Fibroblast of skin of right biceps (primary cell): ENCODE measurements at regions not wholly inside any gene's neighbourhood (a gene's known extent, or its start where the extent isn't known, plus 50 kb on each side); places are given as distances from the start of the nearest gene placed in this dataset.
"Not testable (repeated sequence)": the region's sequence is repeated elsewhere in the genome, so short reads cannot be mapped to it uniquely, and the experiment has no call there.

Experiments used
- DNase-seq: peaks from one replicate; pipeline ENCODE4 v3.0.0-alpha.2; 2013

DNA sequence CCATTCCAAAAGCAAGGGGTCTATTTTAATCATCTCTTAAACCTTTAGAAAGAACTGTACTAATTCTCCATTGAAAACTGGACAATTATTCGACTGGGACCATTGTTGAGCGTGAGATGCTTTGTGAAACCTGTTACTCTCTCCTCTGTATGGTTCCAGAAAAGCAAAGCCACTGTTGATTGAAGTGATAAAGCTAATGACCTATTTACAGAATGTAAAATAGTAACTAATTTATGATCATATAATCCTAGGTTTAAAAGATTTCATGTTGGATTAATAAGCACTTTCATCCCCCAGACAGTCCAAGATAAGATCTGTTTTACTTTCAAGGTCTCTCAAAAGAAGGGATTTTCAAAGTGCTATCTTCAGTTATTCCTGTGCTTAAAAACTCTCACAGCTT is 614.5 kb downstream of the TMA16 start:
- DNase-seq = no peak

DNA sequence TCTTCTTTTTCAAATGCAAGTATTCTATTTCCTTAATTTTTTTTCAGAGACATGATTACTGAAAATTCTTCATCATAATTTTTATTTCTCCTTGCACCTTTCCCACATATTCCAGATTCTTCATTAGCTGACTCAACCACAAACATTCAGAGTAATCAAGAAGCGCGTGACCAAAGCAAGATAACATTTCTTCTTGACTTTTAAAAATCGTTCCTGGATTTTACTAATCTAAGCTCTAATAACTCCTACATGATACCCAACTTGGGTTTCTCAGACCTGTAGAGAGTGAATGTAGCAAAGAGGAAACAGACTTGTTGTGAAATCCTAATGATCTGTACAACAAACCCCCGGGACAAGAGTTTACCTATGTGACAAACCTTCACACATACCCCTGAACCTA is 615.0 kb downstream of the TMA16 start:
- DNase-seq = no peak

DNA sequence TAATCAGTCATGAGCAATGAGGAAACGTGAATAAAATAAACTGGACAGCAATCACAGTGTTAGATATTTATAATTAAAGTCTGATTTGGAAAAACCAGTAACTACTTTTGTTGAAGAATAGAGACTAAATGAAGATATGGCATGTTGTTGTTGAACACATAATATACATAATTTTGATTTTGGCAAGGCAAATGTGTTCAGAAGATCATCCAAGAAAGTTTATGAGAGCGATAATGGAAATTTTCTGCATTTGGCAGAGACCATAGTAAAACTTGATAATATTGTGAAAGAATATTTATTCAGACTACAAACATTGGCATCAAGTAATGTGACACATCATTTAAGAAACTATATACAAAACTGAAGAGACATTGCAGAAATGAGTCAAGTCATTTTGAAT is 620.7 kb downstream of the TMA16 start:
- DNase-seq = no peak

DNA sequence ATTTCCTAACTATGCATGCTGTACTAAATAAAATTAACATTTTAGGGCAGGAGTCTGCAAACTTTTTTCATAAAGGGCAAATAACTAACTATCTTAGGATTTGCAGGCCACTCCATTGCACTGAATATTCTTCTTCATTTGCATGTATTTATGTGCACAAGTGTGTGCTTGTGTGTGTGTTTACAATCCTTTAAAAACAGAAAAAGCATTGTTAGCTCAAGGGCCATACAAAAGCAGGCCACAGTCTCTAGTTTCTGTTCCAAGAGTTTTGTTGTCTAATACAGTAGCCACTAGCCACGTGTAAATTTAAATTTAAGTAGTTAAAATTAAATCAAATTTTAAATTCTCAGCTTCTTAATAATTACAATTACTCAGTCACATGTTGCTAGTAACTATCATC is 621.8 kb downstream of the TMA16 start:
- DNase-seq = no peak

DNA sequence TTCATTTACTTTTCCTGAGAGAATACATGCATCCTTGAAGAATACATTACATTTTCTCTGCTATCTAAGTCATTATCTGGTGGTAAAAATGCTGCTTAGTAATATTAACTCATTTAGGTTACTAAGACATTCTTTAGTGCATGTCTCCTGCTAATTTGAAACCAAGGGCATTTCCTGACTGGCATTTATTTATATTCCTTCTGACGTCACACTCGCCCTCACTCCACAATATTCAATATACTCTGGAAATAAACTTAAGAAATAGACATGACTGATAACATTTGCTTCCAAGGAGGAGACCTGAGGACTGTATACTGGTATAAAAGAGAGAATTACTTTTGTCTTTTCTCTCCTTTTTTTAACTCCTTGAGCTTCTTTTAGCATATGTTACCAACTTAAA is 619.5 kb upstream of the SMIM31 start:
- no peak for DNase-seq

DNA sequence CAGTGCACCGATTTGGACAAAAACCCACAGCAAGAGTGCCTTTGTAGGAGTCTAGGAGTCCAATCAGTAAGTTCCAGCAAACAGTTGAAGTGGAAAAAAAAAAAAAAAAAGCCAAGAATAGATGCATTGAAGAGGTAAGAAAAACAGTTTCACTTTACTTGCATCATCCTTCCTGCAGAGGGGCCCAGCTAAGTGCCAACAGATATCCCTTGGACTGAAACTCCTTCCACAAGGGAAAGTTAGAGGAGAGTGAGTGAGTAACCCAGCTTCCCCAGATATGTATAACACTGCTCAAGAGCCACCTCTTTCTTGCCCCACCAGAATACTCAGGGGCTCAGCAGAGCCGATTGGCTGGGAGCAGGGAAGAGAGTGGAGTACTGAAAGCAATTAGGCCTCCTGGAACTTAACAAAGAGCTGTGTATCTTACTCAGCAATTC is 617.7 kb upstream of the SMIM31 start:
- DNase-seq = peak; percentile 56

DNA sequence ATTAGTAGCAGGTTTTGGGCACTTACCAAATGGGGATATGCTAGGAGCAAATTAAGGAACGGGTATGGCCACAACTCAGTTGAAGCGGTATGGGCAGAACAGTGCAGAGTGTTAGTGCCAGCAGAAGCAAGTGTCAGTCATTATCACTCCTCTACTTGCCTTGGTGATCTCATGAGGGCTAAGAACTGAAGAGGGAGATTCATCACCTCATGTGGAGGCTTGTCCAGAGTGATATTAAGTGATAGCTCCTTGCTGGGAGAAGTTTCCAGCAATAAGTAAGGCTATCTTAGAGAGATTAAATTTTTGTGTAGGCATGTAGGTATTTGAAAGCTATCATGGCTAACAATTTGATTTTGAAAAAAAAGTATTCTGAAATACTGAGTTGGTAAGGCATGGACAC is 615.4 kb upstream of the SMIM31 start:
- DNase-seq = no peak

DNA sequence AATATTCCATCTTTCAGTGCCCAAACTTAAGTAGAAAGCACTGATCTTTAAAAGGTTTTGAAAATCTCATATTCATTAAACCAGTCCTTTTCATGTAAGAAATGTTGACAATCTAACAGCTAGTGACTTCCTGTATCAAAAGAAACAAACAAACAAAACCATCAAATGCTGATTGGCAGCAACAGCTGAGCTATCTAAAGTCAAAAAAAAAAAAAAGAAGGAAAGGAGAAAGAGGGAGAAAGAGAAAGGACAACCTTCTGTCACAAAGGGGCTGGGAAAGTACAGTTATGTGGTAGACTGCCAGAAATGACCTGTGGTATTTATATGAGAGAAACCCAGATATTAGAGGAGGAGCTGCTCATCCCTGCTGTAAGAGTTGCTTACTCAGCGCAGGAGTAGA is 614.6 kb upstream of the SMIM31 start:
- no peak for DNase-seq

DNA sequence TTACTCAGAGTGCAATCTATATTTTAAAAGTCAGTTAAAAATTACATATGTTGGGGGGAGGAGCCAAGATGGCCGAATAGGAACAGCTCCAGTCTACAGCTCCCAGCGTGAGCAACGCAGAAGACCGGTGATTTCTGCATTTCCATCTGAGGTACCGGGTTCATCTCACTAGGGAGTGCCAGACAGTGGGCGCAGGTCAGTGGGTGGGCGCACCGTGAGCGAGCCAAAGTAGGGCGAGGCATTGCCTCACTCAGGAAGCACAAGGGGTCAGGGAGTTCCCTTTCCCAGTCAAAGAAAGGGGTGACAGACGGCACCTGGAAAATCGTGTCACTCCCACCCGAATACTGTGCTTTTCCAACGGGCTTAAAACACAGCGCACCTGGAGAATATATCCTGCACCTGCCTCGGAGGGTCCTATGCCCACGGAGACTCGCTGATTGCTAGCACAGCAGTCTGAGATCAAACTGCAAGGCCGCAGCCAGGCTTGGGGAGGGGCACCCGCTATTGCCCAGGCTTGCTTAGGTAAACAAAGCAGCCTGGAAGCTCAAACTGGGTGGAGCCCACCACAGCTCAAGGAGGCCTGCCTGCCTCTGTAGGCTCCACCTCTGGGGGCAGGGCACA is 612.1 kb upstream of the SMIM31 start:
- DNase-seq = not testable (repeated sequence)

DNA sequence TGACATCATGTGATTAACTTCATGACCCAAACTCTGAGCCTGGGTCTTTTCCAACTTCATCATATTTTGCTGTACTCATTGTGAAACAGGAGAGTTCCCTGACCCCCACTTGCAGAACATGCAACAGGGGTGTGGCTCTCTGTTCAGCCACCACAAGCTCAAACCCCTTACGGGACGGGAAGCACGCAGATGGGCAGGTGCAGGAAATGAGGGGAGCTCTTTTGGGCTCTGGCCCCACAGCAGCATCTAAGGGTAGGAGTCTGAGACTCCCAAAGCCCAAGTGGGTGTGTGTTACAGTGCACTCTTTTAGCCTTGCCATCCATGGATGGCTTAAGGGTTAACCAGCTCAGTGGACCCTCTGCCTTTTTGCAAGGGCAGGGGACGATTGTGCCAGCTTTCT is 599.5 kb upstream of the SMIM31 start:
- no peak for DNase-seq

DNA sequence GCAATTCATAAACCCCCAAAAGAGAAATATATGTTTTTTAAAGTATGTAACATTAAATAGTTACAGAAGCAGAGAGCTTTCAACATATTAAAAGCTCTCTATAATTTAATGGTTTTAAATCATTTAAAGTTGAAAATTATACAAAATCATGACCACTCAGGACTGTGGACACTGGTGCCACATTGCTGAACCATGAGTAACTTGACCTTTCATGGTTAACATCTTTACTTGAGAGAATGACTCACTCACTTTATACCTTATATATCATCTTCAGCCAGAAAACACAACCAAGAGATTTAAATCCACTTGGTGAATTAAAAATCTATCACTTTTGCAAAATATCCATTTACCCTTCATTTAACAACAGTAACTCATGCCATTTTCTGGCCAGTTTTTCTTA is 584.3 kb upstream of the SMIM31 start:
- DNase-seq = peak; percentile 28

DNA sequence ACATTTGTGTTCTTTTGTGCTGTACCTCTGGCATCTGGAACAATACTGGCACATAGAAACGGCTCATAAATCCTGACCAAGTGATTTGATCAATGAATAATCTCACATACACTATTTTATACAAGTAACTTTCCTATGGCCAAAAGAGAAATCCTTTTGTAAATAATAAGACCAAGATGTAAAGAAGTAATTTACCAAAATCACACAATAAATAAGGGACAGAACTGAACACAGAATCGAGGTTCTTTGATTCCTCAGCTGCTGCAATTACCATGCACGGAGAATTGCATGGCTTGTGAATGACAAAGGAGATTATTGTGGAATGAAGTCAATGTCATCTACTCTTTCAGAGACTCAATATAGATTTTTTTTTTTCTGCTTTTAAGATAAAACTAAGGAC is 576.8 kb upstream of the SMIM31 start:
- DNase-seq = no peak

DNA sequence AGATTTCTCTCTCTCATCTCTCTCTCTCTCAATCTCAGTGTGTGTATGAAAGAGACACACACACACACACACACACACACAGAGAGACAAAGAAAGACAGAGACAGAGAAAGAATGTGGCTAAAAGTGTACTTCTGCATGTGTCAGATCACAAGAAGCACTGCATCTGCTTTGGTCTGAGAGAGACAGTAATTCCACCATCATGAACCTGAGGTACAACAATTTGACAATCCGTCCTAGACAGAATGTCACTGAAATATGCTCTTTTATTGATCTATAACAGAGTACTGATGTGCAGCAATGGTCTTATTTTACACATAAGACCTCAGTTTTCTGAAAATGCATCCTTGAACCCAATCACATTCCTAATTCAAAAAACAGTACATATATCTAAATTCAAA is 576.2 kb upstream of the SMIM31 start:
- no peak for DNase-seq

DNA sequence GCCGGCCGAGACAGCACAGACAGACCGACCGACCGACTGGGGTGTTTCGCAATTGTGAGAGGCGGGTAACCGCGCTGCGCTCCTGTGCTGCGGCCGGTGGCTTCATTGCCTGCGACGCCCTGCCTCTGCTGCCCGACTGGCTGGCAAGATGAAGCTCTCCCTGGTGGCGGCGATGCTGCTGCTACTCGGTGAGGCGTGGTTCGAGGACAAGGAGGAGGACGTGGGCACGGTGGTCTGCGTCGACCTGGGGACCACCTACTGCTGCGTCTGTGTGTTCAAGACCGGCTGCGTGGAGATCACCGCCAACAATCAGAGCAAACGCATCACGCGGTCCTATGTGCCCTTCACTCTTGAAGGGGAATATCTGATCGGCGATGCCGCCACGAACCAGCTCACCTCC is 565.7 kb upstream of the SMIM31 start:
- no peak for DNase-seq

DNA sequence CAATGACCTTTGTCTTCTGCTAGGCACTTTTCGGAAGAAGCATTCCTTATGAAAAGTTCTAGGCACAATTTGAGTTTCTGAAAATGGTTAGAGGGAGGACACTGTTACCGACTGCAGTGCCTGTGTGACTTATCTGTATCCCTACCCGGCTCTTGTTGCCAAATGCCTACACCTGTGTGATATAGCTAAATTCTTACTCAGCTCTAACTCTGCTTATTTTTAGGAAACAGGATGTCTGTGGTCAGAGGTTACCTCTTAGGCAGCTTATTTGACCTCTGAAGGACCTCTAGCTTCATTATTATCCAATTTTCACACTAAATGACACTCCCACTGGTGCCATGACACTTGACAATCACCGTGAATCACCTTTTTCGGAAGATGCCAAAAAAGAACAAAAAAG is 561.1 kb upstream of the SMIM31 start:
- no peak for DNase-seq

DNA sequence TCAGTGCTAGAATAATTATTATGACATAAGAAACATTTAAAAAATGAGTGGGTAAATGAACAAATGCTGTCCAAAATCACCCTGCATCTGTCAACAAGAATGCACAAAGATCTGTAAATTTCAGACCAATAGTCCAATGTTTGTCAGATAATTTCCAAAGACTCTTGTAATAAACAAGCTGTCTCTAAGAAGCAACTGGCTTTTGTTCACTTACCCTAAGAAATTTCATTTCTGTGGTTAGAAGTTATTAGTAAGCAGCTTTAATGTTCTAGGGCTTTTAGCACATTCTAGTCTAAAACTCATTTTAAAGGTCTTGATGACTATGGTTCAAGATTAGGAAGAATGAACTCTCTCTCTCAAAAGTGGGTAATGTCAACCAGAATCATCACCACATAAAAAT is 560.3 kb upstream of the SMIM31 start:
- DNase-seq = no peak

DNA sequence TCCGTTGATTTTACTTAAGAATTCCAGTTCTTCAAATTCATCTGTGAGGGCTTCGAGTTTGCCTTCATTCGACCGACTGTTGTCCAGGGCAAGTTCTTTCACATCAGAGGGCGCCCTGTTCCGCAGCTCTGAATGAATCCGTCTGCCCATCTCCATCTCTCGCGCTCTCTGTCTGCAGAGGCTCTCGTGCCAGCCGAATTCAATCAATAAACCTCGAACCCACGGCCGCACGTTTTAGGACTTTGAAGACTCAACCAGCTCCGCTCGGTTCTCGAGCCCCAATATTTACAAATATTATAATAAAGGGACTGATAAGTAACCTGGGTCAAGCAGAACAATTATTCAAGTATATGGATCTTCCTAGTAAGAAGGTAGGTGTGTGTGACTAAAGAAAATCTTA is 556.4 kb upstream of the SMIM31 start:
- DNase-seq = no peak

DNA sequence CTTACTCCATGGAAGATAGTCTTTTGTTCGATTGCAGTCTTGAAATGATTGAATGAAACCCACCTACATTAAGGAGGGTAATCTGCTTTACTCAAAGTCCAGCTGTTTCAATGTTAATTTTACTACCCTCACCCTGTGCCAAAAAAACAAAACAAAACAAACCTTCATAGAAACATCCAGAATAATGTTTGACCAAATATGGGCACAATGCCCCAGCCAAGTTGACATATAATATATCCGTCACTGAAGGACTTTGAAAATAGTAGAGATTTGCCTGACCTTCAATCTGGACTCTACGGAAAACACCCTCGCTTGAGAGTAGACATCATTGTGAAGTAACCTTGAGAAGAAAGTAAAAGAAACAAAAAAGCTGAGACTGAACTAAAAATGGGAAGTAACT is 550.5 kb upstream of the SMIM31 start:
- no peak for DNase-seq

DNA sequence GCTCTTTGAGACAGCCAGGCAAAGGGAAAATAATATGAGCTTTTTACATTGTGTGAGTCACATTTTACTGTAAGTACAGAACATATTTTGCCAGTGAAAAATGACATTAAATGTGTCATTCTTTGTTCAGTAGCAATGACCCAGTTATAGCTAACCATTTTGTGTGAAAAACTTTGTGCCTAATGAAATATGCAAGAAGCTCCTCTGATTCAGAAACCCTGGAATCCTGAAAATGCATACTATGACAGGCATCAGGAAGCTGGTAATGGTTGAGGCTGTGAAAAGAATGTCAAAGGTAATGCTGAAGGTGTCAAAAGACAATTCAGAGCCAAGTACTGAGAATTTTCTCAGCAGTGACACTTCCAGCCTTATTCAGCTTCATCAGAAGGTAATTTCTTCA is 549.5 kb upstream of the SMIM31 start:
- DNase-seq = peak; percentile 91

DNA sequence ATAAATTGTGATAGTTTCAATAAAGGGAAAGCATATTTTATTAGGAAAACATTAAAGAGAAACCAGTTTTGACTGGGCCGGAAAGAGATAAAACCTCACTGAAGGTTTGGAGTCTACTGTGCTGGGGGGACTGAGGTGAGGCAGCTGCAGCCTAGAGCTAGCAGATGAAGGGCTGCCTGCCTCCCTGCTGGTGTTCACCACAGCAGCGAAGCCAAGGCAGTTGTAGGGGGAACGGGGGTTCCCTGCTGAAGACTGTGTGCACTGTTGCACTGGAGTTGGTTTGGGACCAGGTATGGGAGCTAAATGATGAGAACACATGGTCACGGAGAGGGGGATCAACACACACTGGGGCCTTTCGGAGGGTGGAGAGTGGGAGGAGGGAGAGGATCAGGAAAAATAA is 546.5 kb upstream of the SMIM31 start:
- DNase-seq = no peak

DNA sequence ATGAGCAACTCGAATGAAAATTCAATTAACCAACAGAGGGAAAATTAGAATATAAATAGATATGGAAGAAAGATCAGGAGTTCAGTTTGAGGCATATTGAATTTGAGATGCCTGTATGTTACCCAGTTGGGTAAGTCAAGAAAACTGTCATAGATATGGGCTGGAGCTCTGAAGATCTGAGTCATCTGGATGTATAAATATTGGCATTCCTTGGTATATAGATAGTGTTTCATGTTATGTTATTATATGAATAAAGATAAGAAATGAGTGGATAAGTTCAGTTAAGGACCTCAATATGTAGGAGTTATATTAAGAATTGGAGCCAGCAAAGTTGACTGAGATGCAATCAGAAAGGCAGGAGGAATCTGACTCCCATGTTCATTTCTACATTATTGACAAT is 543.6 kb upstream of the SMIM31 start:
- peak; percentile 19 for DNase-seq

DNA sequence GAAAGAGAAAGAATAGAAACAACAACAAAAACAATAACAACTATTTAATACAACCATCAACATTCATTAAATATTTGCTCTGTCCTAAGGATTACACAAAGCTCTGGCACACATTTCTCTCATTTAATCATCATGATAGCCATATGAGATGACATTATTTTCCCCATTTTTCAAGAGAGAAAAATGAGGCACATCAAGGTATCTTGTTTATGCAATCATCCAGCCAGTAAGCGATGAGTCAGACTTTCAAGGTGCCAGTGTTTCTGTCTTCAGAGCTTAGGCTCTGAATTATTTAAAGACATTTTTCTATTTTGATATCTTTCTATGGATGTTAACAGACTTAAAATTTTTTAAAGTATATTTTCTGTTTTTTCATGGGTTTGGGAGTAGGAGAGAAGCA is 541.8 kb upstream of the SMIM31 start:
- no peak for DNase-seq

DNA sequence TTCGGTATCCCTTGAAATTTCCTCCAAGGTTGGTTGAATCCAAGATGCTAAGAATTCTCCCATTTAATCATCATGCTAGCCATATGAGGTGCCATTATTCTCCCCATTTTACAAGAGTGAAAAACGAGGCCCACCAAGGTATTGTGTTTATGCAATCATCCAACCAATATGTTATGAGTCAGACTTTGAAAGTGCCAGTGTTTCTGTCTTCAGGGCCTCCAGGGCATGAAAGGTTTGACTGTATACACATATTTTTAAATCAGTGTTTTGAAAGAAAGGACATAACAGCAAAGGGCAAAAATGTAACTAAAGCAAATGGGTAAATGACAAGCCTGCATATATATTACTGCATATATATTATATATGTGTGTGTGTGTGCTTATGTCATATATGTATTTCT is 541.2 kb upstream of the SMIM31 start:
- DNase-seq = no peak

DNA sequence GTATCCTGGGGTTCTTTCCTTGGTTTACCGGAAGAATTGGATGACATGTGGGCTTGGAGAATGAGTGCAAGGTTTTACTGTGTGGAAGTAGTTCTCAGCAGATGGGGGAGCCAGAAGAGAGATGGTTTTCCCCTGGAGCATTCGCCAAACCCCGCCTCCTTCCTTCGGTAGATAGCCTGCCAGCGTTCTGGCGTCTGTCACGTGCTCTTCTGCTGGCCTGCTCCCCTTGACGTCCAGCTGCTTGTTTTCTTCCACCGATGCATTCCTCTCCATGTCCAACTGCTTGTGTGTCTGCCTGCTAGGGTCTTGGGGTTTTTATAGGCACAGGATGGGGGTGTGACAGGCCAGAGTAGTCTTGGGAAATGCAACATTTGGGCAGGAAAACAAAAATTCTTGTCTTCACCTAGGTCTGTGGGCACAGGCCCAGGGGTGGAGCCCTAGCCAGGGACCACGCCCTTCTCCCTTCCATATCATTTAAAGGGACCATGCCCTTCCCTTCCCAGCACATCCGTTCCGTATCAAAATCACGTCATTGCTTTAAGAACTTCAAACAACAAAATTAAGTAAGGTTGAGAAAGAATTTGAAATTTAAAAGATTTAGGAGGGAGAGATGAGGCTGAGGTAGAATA is 538.7 kb upstream of the SMIM31 start:
- no peak for DNase-seq

DNA sequence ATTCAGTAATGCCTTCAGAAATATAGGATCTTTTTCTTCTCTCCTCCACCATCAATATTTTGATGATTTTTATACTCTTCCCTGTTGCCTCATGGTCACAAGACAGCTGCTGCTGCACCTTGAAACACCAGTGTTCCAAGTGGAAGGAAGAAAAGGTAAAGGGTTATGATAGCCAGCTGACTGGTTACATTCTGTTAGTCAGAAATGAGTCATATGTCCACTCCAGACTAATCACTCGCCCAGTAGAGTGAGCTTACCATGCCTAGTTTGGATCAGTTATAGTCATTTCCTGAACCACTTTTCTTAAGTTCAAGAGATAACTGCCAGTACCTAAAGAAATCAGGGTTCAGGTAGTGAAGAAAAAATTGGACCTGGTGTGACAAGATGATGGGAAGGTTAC is 532.3 kb upstream of the SMIM31 start:
- no peak for DNase-seq
